Upper lobe of left lung (tissue), 4 donors: ENCODE measurements at regions not wholly inside any gene's neighbourhood (a gene's known extent, or its start where the extent isn't known, plus 50 kb on each side); places are given as distances from the start of the nearest gene placed in this dataset.

Experiments
- CTCF ChIP-seq, 6 experiments: fragments of 450-650 bp in 4 of 6; fragments of 200-600 bp in 2 of 6; sonication (generic) in 2 of 6; IDR thresholded peaks; one replicate each; pipeline ENCODE4 v1.5.1; 2016 to 2019; ENCODE audit warnings: antibody characterized with exemption in 6 of 6
- EP300 ChIP-seq, 4 donors: sonication (generic); formaldehyde crosslinking; IDR thresholded peaks; one replicate each; pipeline ENCODE4 v1.5.1; 2017; ENCODE audit warnings: antibody characterized with exemption in 4 of 4, control low read depth in 2 of 4
- POLR2A ChIP-seq, 4 donors: fragments of 450-650 bp; IDR thresholded peaks; one replicate each; pipeline ENCODE4 v1.5.1; 2016 to 2017; ENCODE audit warnings: antibody characterized with exemption in 4 of 4, mild to moderate bottlenecking in 2 of 4
- POLR2AphosphoS5 ChIP-seq, 2 donors: sonication (generic); formaldehyde crosslinking; IDR thresholded peaks; one replicate each; pipeline ENCODE4 v1.5.1; 2017; ENCODE audit warnings: antibody characterized with exemption in 2 of 2

GRCh38 chr3:41102053-41102556 lies 97.2 kb upstream of the CTNNB1 start:
- TF ChIP-seq CTCF (IDR thresholded peaks at IDR 0.05) (no peak), POLR2A (IDR thresholded peaks at IDR 0.05) (no peak), EP300 (IDR thresholded peaks at IDR 0.05) (no peak), POLR2AphosphoS5 (IDR thresholded peaks at IDR 0.05) (no peak)
